Stimulated activated naive CD8-positive, alpha-beta T cell treated with anti-CD3 and anti-CD28 coated beads, Interleukin-15, Interleukin-2, amounts not matched to agents 100 ng/mL and 50 ng/mL, for 24 hours (primary cell): ENCODE measurements at regions not wholly inside any gene's neighbourhood (a gene's known extent, or its start where the extent isn't known, plus 50 kb on each side); places are given as distances from the start of the nearest gene placed in this dataset.

Experiments
- H3K27ac Mint-ChIP-seq: one replicate; pipeline ENCODE4 v1.8.0; 2021; ENCODE audit warnings: mild to moderate bottlenecking, mixed read lengths
- H3K27me3 Mint-ChIP-seq: one replicate; pipeline ENCODE4 v1.8.0; 2021; ENCODE audit warnings: mixed read lengths
- H3K36me3 Mint-ChIP-seq: one replicate; pipeline ENCODE4 v1.8.0; 2021; ENCODE audit warnings: low read depth, mixed read lengths
- H3K4me1 Mint-ChIP-seq: one replicate; pipeline ENCODE4 v1.8.0; 2021; ENCODE audit warnings: low read depth, mixed read lengths
- H3K4me3 Mint-ChIP-seq: one replicate; pipeline ENCODE4 v1.8.0; 2021; ENCODE audit warnings: mild to moderate bottlenecking, mixed read lengths
- H3K9me3 Mint-ChIP-seq: one replicate; pipeline ENCODE4 v1.8.0; 2021; ENCODE audit warnings: mixed read lengths

DNA sequence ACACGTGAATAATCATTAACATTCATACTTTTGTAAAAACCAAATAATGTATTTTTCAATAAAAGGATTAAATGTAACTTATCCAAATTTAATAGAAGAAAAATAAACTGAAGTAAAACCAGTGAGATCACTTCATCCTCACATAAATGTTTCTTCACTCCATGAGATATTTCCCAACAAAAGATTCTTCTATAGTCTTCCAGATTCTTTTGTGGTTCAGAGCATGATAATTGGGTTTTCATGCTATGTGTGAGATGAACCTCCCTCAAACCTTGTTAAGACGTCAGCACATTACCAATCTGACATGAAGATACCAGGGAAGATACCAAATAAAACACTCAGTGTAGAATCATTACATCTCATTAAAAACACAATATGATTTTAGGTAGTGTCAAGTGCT lies 62.9 kb upstream of the OXGR1 start:
- H3K9me3 Mint-ChIP-seq: no peaks in the 10 kb centered on the region
- H3K4me3 Mint-ChIP-seq: no peak overlapping the region
- no peak overlapping the region for H3K27ac Mint-ChIP-seq
- no peaks in the 10 kb centered on the region for H3K36me3 Mint-ChIP-seq
- H3K4me1 Mint-ChIP-seq: no peaks in the 10 kb centered on the region
- peaks cover 30% of the 10 kb centered on the region for H3K27me3 Mint-ChIP-seq

DNA sequence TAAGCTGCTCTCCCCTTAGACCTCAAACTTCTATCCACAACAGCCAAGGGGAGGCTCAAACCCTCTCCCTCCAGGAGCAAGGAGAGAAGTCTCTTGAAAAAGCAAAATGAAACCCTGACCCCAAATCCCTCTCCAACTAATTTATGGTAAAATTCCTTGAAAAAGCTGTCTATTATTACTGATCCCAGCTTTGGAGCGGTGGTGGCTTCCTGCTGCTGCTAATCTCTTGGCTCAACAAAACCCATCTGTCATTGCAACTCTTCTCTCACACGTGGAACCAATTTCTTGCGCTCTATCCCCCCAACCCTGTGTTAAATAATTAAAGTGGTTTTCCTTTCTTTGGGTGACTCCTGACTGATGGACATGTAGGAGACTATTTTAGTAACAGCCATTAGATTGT lies 64.1 kb upstream of the OXGR1 start:
- H3K4me3 Mint-ChIP-seq: no peak overlapping the region
- no peaks in the 10 kb centered on the region for H3K36me3 Mint-ChIP-seq
- H3K4me1 Mint-ChIP-seq: no peaks in the 10 kb centered on the region
- no peak overlapping the region for H3K27ac Mint-ChIP-seq
- peaks cover 30% of the 10 kb centered on the region for H3K27me3 Mint-ChIP-seq
- H3K9me3 Mint-ChIP-seq: no peaks in the 10 kb centered on the region

DNA sequence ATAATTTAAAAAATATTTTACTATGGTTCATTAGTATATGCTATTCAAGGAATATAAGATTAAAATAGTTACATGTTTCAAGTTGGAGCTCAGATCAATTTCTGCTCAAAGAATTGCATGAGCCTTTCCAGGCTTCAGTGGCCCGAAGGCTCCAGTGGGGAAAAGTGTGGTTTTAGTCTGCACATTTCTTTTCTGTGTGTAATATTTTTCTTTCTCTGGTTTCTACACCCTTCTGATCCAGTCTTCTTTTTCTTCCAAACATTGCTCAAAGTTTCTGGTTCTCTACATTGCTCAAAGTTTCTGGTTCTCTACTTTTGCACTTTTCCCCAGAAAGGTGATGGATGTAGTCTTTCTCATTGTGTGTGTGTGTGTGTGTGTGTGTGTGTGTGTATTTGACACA lies 64.7 kb upstream of the OXGR1 start:
- H3K27ac Mint-ChIP-seq: no peak overlapping the region
- no peaks in the 10 kb centered on the region for H3K9me3 Mint-ChIP-seq
- no peaks in the 10 kb centered on the region for H3K4me1 Mint-ChIP-seq
- peaks cover 31% of the 10 kb centered on the region for H3K27me3 Mint-ChIP-seq
- H3K36me3 Mint-ChIP-seq: no peaks in the 10 kb centered on the region
- H3K4me3 Mint-ChIP-seq: no peak overlapping the region

DNA sequence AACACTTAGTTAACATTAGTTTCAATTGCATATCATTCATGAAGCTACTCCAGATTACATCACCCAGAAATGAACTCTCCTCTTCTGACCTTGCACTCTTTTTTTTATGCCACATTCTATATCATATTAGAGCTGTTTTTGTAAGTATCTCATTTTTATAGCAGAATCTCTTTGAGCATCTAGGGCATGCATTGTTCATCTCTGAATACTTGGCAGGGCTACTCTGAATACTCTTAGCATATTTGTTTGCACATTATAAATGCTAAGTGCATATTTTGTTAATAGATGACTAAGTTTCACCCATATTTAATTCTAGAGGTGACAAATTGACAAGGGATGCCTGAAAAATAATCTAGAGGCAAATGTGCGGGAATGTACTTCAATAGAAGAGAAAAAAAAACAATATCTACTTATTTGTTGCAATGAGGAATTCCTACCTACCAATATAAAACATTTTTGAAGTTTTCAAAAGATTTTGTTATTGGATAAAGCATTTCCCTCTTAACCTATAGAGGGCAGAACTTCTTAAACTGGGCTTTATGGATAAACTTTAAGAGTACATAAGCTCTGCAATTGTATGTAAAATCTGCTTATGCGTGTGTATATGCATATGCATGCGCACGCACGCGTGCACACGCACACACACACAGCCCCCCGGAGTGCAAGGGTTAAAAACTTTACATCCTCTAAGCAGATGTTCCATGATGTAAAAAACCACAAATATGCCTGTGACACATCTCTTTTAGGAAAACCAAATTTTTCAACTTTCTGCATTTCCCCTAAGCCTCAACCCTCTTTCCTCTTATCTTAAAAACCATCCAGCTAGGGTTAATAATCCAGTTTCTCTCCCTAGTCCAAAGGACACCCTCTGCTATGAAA lies 73.0 kb upstream of the OXGR1 start:
- Mint-ChIP-seq H3K4me3 (no peak overlapping the region), H3K4me1 (no peaks in the 10 kb centered on the region), H3K36me3 (no peaks in the 10 kb centered on the region), H3K27me3 (peaks cover 27% of the 10 kb centered on the region), H3K27ac (no peak overlapping the region), H3K9me3 (no peaks in the 10 kb centered on the region)

DNA sequence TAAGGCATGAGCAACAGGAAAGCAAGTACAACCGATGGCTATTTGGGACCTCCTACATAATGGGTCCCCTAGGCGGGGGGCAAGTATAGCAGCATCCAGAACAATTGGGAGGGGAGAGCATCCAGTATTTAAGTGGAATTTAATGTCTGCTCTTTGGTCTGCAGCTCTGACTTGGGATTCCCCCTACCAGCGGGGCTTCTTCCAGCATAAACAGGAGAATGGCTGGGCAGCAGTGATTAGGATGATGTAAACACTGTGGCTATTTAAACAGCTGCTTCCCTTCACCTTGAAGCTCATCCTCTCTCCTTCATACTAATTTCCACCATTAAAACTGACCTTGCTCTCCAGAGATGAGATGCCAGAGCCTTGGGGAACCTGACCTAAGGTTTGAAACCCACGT lies 73.9 kb upstream of the OXGR1 start:
- H3K9me3 Mint-ChIP-seq: no peaks in the 10 kb centered on the region
- H3K27me3 Mint-ChIP-seq: peaks cover 27% of the 10 kb centered on the region
- no peaks in the 10 kb centered on the region for H3K4me1 Mint-ChIP-seq
- H3K27ac Mint-ChIP-seq: no peak overlapping the region
- H3K36me3 Mint-ChIP-seq: no peaks in the 10 kb centered on the region
- H3K4me3 Mint-ChIP-seq: no peak overlapping the region

DNA sequence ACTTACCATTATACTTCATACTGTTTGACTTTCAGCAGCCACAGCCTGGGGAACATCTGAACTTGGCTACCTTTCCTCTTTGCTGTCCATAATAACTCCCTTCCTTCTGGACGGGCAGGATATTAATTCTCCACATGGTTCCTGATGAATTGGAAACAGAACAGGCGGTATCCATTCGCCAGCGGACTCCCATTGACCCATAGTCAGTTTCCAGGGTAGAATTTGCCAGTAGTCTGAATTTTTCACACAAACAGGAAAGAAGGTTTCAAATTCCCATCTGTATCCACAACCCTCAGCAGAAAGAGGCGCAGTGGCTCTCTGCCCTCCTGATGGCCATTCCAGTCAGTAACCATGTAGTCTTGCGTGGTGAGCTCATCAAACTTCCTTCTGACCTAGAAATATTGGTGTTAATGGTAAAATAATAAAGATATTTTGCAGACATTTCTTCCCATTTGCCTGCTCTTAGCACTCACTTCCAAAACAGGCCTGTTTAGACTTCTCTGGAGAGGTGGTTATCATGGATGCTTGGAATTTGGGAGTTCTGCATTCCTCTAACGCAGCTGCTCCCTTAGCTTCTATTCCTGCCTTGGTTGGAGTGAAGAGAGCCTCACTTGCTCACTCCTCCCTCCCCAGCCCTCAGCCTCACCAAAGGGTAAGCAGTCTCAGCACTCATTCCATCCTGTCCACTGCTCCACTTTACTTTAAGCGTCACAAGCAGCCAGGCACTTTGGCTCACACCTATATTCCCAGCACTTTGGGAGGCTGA lies 75.0 kb upstream of the OXGR1 start:
- Mint-ChIP-seq H3K36me3 (peaks cover under 1% of the 10 kb centered on the region), H3K9me3 (peaks cover 6% of the 10 kb centered on the region), H3K4me3 (no peak overlapping the region), H3K4me1 (no peaks in the 10 kb centered on the region), H3K27ac (no peak overlapping the region), H3K27me3 (peaks cover 24% of the 10 kb centered on the region)

DNA sequence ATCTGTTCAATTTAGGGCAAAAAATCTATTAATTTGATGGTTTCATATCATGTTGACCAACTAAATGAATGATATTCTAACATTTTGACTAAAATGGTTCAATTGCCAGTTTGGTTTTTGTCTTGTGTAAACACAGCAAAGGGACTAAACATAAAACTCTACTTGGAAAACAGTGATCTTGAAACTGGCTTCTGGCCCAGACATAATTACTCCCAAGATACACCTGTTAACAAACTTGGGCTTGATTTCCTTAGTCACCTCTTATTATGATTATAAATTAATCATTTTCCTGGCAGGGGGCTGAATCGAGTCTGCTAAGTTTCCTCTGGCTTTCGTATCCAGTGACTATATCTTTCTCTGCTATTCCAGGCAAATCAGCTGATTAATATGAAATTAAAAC lies 78.0 kb upstream of the OXGR1 start:
- peaks cover 4% of the 10 kb centered on the region for H3K36me3 Mint-ChIP-seq
- no peaks in the 10 kb centered on the region for H3K4me1 Mint-ChIP-seq
- H3K27ac Mint-ChIP-seq: no peak overlapping the region
- H3K4me3 Mint-ChIP-seq: no peak overlapping the region
- H3K9me3 Mint-ChIP-seq: peaks cover 15% of the 10 kb centered on the region
- H3K27me3 Mint-ChIP-seq: peaks cover 25% of the 10 kb centered on the region

DNA sequence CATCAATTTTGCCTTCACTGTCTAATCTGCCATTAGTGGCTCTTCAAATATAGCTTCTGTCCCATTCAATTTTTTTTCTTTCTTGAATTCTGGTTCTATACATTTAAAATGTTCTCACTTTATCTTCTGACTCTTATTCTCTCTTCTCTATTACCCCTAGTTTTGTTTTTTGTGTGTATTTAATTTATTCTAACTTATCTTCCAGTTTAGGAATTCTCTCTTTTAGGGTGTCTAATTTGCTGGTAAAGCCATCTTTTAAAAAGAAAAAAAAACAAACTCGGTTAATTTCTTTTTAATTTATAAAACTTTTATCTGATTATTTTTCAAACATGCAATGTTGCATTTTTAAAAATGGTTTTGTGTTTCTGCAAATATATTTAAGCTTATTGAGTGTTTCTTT lies 80.3 kb upstream of the OXGR1 start:
- Mint-ChIP-seq H3K27me3 (peaks cover 22% of the 10 kb centered on the region), H3K4me3 (no peak overlapping the region), H3K9me3 (peaks cover 15% of the 10 kb centered on the region), H3K27ac (no peak overlapping the region), H3K4me1 (no peaks in the 10 kb centered on the region), H3K36me3 (peaks cover 4% of the 10 kb centered on the region)

DNA sequence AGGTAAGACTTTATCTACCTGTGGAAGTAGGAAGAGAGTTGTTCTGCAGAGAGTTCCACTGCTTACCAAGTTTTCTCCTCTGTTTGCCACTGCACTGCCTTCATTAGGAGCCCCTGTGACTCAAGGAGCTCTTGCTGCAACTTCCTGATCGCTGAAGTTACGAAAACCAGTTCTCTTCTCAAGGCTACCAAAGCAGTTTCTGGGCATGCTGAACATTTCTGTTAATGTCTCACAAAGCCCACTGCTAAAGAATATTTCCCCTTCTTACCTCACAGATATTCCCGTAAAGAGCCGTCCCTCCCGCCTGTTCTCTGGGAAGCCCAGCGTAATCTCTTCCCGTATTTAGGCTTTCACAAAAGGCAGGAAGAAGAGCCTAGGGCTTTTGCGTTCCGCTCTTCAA lies 82.6 kb upstream of the OXGR1 start:
- peaks cover 4% of the 10 kb centered on the region for H3K36me3 Mint-ChIP-seq
- no peak overlapping the region for H3K27ac Mint-ChIP-seq
- H3K4me3 Mint-ChIP-seq: no peak overlapping the region
- H3K9me3 Mint-ChIP-seq: peaks cover 15% of the 10 kb centered on the region
- peaks cover 13% of the 10 kb centered on the region for H3K27me3 Mint-ChIP-seq
- no peaks in the 10 kb centered on the region for H3K4me1 Mint-ChIP-seq

DNA sequence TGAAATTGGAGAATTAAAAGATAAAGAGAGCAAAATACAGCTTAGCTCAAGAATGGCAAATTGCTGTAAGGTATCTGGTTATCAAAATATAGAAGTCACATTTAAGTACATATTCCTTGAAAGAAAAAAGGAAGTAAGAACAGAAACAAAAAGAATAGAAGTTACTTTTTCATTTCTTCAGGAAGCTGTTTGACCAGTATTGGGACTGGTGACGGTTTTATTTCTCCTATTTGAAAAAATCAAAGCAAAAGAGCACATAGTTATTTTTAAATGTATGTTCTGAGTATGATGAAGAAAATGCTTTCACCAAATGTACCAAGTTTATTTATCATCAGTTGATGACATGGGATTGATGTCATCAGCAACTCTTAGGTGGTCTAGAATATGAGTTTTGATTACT lies 83.1 kb upstream of the OXGR1 start:
- H3K27ac Mint-ChIP-seq: no peak overlapping the region
- peaks cover 13% of the 10 kb centered on the region for H3K27me3 Mint-ChIP-seq
- no peak overlapping the region for H3K4me3 Mint-ChIP-seq
- H3K36me3 Mint-ChIP-seq: peaks cover 4% of the 10 kb centered on the region
- H3K9me3 Mint-ChIP-seq: peaks cover 15% of the 10 kb centered on the region
- no peaks in the 10 kb centered on the region for H3K4me1 Mint-ChIP-seq

DNA sequence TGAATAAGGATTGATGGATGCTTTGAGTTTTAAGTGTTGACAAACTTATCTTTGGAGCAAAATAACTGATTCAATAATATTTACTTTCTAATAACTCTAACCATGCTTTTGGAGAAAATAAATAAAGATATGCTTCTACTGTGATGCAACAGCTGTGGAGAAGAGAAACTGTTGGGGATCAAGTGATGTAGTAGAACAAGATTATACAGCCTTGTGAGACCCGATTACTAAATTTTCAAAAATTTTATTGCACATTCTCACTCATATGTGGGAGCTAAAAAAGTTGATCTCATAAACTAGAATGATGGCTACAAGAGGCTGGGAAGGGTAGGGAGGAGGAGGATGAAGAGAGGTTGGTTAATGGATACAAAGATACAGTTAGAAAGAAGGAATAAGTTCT lies 85.5 kb upstream of the OXGR1 start:
- Mint-ChIP-seq H3K9me3 (peaks cover 5% of the 10 kb centered on the region), H3K36me3 (no peaks in the 10 kb centered on the region), H3K27ac (no peak overlapping the region), H3K4me3 (no peak overlapping the region), H3K4me1 (no peaks in the 10 kb centered on the region), H3K27me3 (peaks cover 12% of the 10 kb centered on the region)

DNA sequence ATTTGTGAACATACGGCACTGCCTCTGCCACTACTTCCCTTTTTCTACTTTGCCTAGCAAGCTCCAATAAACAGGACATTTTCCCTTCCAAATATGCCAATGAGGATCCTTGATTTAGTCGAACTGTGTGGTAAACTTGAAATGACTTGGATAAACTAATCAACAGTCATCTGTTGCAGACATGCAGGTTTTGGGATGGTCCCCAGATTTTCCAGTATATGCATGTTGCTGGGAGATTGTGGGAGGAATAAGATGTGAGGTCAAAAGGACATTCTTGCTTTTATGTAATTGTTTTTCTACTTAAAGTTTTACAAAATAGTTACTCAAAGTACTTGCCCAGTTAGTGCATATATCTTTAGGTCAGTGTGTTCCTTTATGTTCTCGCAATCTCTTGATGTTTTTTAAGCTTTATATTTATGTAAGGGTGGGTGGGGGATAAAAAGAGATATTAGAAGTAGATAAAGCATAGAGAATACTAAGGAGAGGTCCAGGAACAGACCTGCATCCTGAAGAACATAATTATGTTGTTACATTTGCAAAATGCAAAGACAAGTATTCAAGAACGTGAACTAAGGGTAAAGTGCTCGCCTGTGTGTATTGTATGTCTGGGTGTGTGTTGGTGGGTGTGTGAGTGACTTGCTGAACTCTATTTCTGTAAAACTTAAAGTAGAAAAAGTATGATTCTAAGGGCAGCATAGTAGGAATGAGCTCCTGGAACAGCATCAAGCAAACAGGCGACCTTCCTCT lies 88.4 kb upstream of the OXGR1 start:
- Mint-ChIP-seq H3K27ac (no peak overlapping the region), H3K27me3 (peaks cover 13% of the 10 kb centered on the region), H3K4me1 (no peaks in the 10 kb centered on the region), H3K36me3 (no peaks in the 10 kb centered on the region), H3K4me3 (no peak overlapping the region), H3K9me3 (peaks cover 8% of the 10 kb centered on the region)

DNA sequence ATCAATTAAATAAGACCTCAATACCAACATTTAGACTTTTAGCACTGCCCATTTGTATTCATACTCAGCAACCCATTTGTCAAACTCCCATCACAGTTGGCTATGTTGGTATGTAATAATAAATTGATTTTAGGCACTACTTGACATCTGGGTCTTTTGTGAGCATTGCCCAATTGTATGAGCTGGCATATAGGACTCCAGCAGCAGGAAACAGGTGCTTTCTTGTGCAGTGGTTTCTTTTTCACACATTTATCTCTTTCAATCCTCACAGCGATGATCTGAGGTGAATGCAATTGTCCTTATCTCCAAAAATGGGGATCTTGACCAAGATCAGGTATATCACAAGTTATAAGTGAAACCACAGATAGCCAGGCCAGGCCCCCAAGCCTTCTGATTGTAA lies 96.9 kb upstream of the OXGR1 start:
- H3K4me3 Mint-ChIP-seq: no peak overlapping the region

DNA sequence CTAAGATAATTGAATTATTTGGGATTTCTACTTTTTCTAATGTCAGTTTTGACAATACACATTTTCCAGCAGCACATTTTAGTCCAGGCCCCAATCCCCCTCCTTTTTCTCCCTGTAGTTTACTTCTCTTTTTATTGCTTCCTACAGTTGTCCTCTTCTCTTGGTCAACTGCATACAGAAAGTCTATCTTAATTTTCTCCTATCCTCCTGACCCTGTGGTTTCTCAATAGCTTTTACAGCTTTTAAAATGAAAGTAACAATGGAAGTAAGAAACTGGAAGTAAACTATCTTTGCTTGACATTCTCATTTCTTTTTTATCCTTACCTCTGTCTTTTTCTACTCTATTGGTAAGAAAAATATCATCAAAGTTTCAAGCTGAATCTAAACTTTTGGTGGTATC lies 106.5 kb upstream of the OXGR1 start:
- no peaks in the 10 kb centered on the region for H3K4me1 Mint-ChIP-seq
- no peaks in the 10 kb centered on the region for H3K36me3 Mint-ChIP-seq
- peaks cover 8% of the 10 kb centered on the region for H3K9me3 Mint-ChIP-seq
- no peak overlapping the region for H3K4me3 Mint-ChIP-seq
- H3K27ac Mint-ChIP-seq: no peak overlapping the region
- H3K27me3 Mint-ChIP-seq: peaks cover 15% of the 10 kb centered on the region

More for the DNA sequence above, 96.9 kb upstream of the OXGR1 start:
- H3K27ac Mint-ChIP-seq: no peak overlapping the region
- no peaks in the 10 kb centered on the region for H3K36me3 Mint-ChIP-seq
- H3K27me3 Mint-ChIP-seq: peaks cover 4% of the 10 kb centered on the region
- H3K4me1 Mint-ChIP-seq: no peaks in the 10 kb centered on the region
- peaks cover 9% of the 10 kb centered on the region for H3K9me3 Mint-ChIP-seq
